AG10803 (cell line): ENCODE measurements at regions not wholly inside any gene's neighbourhood (a gene's known extent, or its start where the extent isn't known, plus 50 kb on each side); places are given as distances from the start of the nearest gene placed in this dataset.
"Not testable (repeated sequence)": the region's sequence is repeated elsewhere in the genome, so short reads cannot be mapped to it uniquely, and the experiment has no call there.

Source experiments
- DNase-seq: peaks from one replicate; pipeline ENCODE4 v3.0.0; 2010; ENCODE audit warnings: low read depth
- H3K4me3 ChIP-seq: 2 replicates; pipeline ENCODE4 v1.5.1; 2011; ENCODE audit warnings: mild to moderate bottlenecking, low read length, control low read depth
- TF ChIP-seq, protein P1 (sequence below): conservative IDR thresholded peaks from 2 replicates; pipeline ENCODE4 v1.5.1; 2011; ENCODE audit warnings: mild to moderate bottlenecking, low read length, control low read depth, inconsistent platforms

GRCh38 chr7:35962607-35963006 lies 161.8 kb downstream of the SEPTIN7 start:
- not testable (repeated sequence) for DNase-seq

GRCh38 chr7:35967366-35968139 lies 166.7 kb downstream of the SEPTIN7 start:
- DNase-seq, result no peak
- TF ChIP-seq, protein P1, sequence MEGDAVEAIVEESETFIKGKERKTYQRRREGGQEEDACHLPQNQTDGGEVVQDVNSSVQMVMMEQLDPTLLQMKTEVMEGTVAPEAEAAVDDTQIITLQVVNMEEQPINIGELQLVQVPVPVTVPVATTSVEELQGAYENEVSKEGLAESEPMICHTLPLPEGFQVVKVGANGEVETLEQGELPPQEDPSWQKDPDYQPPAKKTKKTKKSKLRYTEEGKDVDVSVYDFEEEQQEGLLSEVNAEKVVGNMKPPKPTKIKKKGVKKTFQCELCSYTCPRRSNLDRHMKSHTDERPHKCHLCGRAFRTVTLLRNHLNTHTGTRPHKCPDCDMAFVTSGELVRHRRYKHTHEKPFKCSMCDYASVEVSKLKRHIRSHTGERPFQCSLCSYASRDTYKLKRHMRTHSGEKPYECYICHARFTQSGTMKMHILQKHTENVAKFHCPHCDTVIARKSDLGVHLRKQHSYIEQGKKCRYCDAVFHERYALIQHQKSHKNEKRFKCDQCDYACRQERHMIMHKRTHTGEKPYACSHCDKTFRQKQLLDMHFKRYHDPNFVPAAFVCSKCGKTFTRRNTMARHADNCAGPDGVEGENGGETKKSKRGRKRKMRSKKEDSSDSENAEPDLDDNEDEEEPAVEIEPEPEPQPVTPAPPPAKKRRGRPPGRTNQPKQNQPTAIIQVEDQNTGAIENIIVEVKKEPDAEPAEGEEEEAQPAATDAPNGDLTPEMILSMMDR, result no peak
- no peak overlapping the region for H3K4me3 ChIP-seq

More at GRCh38 chr7:35962607-35963006, 161.8 kb downstream of the SEPTIN7 start:
- not testable (repeated sequence) for H3K4me3 ChIP-seq

GRCh38 chr7:35968140-35968940 lies 167.5 kb downstream of the SEPTIN7 start:
- TF ChIP-seq, protein P1, result no peak

DNA sequence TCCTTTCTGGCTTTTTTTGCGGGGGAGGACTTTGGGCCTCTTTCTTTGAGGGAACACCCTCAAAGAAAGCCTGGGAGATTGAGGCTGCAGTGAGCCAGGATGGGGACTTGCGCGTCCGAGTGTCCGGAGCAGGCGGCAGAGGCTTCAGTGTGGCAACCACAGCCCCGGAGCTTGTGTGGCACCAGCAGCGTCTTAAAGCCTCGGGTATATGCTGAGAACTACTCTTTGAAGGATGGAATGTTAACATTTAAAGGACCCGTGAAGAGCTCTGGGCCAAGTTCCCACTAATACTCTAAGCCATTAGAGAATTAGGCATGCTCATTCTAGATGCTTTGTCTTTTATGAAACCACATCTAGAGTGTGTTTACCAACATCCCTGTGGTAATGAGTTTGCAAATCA lies 168.2 kb downstream of the SEPTIN7 start:
- TF ChIP-seq, protein P1, result no peak
- DNase-seq, result no peak
- H3K4me3 ChIP-seq, result no peak overlapping the region

More at GRCh38 chr7:35968140-35968940, 167.5 kb downstream of the SEPTIN7 start:
- no peak overlapping the region for H3K4me3 ChIP-seq
- no peak for DNase-seq

- no peak overlapping the region for H3K4me3 ChIP-seq
- TF ChIP-seq, protein P1, result no peak
- DNase-seq, result no peak
Measured at GRCh38 chr7:35970458-35970857, 169.6 kb downstream of the SEPTIN7 start.

- H3K4me3 ChIP-seq, result no peak overlapping the region
- no peak for DNase-seq
Measured at GRCh38 chr7:35971133-35971891, 170.5 kb downstream of the SEPTIN7 start.

More at GRCh38 chr7:35971133-35971891, 170.5 kb downstream of the SEPTIN7 start:
- TF ChIP-seq, protein P1, result no peak
